A549 (cell line): ENCODE measurements at regions not wholly inside any gene's neighbourhood (a gene's known extent, or its start where the extent isn't known, plus 50 kb on each side); places are given as distances from the start of the nearest gene placed in this dataset.

Source experiments
- ATAC-seq, 2 experiments: fragments of 200-7000 bp in 1 of 2; fragments of >200 bp in 1 of 2; cut with Nextera tagmentation in 1 of 2; cut with Tn5 transposase in 1 of 2; 3 replicates each; pipeline versions ENCODE4 v1.8.0 to v1.9.1; 2018 to 2020; ENCODE audit warnings: mild to moderate bottlenecking in 1 of 2, moderate library complexity in 1 of 2
- CTCF ChIA-PET: fragments of 300-600 bp; sonication (Branson Sonifier 250); formaldehyde crosslinking; extraction: SDS; loops from one replicate; lab custom pipeline; 2021; ENCODE audit warnings: antibody characterized with exemption, inconsistent platforms; lab: Yijun Ruan, JAX
- POLR2A ChIA-PET: fragments of 350-600 bp; formaldehyde crosslinking; extraction: SDS; loops from one replicate; lab custom pipeline; 2021; ENCODE audit warnings: antibody characterized with exemption, inconsistent platforms; lab: Yijun Ruan, JAX
- DNase-seq, 2 experiments: peaks; one replicate each; pipeline versions ENCODE4 v3.0.0 to v3.0.0-alpha.2; 2011 to 2016; ENCODE audit warnings: low read depth in 1 of 2, low spot score in 1 of 2
- FAIRE-seq: peaks from 2 replicates; lab custom pipeline; 2011; peaks lifted over from hg19 to GRCh38; lab: Jason Lieb, UNC
- H3K27ac ChIP-seq, 2 experiments: fragments of >200 bp; sonication (Bioruptor Twin); formaldehyde crosslinking; 3 replicates each; pipeline ENCODE4 v1.5.1; 2016 to 2017
- H3K4me1 ChIP-seq: fragments of >200 bp; sonication (Bioruptor Twin); formaldehyde crosslinking; 3 replicates; pipeline ENCODE4 v1.6.1; 2016
- H3K4me2 ChIP-seq: fragments of >200 bp; sonication (Bioruptor Twin); formaldehyde crosslinking; 3 replicates; pipeline ENCODE4 v1.6.1; 2016
- H3K4me3 ChIP-seq: fragments of >200 bp; sonication (Bioruptor Twin); formaldehyde crosslinking; 3 replicates; pipeline ENCODE4 v1.5.1; 2016
- H3K9me3 ChIP-seq: fragments of >200 bp; sonication (Bioruptor Twin); formaldehyde crosslinking; 3 replicates; pipeline ENCODE4 v1.6.1; 2016
- ATOH8 ChIP-seq: fragments of 250-450 bp; sonication (Bioruptor Pico); IDR thresholded peaks from 2 replicates; pipeline ENCODE4 v1.5.0; 2020; ENCODE audit warnings: low read depth, mild to moderate bottlenecking, moderate library complexity
- BHLHE40 ChIP-seq: IDR thresholded peaks from 2 replicates; pipeline ENCODE4 v1.6.1; 2012; ENCODE audit warnings: low read depth, low read length, inconsistent platforms
- CBX2 ChIP-seq: fragments of 200-600 bp; sonication (generic); IDR thresholded peaks from 2 replicates; pipeline ENCODE4 v1.6.1; 2016; ENCODE audit warnings: low read depth, mild to moderate bottlenecking, borderline replicate concordance
- CBX8 ChIP-seq: fragments of 200-600 bp; sonication (generic); IDR thresholded peaks from 2 replicates; pipeline ENCODE4 v1.6.1; 2016
- CHD2 ChIP-seq: fragments of 150-350 bp; IDR thresholded peaks from 2 replicates; pipeline ENCODE4 v1.6.1; 2014; ENCODE audit warnings: low read length; ENCODE audit not compliant: partially characterized antibody
- CHD4 ChIP-seq: fragments of 200-600 bp; sonication (generic); IDR thresholded peaks from 2 replicates; pipeline ENCODE4 v1.6.1; 2016; ENCODE audit warnings: antibody characterized with exemption, mild to moderate bottlenecking, borderline replicate concordance
- ESRRA ChIP-seq: fragments of 150-350 bp; IDR thresholded peaks from 2 replicates; pipeline ENCODE4 v1.6.1; 2014; ENCODE audit warnings: mild to moderate bottlenecking, low read length, borderline replicate concordance
- FOSB ChIP-seq: fragments of 250-450 bp; sonication (Bioruptor Pico); IDR thresholded peaks from 2 replicates; pipeline ENCODE4 v1.5.0; 2020; ENCODE audit warnings: mild to moderate bottlenecking, moderate library complexity
- FOSL2 ChIP-seq, 2 experiments: fragments of 450-650 bp in 1 of 2; fragments of >200 bp in 1 of 2; sonication (Bioruptor Twin) in 1 of 2; formaldehyde crosslinking; IDR thresholded peaks; 2 replicates each; pipeline versions ENCODE4 v1.5.0 to v1.6.1; 2016 to 2020; ENCODE audit warnings: mild to moderate bottlenecking in 1 of 2, moderate library complexity in 1 of 2
- FOXS1 ChIP-seq: fragments of 250-450 bp; sonication (Bioruptor Pico); IDR thresholded peaks from 2 replicates; pipeline ENCODE4 v1.5.0; 2020; ENCODE audit warnings: mild to moderate bottlenecking, moderate library complexity
- HES2 ChIP-seq: fragments of >200 bp; sonication (Bioruptor Twin); formaldehyde crosslinking; IDR thresholded peaks from 2 replicates; pipeline ENCODE4 v1.6.1; 2016
- HOXA7 ChIP-seq: fragments of 250-450 bp; sonication (Bioruptor Pico); IDR thresholded peaks from 2 replicates; pipeline ENCODE4 v1.5.0; 2020; ENCODE audit warnings: mild to moderate bottlenecking, moderate library complexity
- HOXB13 ChIP-seq: fragments of 250-450 bp; sonication (Bioruptor Pico); IDR thresholded peaks from 2 replicates; pipeline ENCODE4 v1.5.0; 2020; ENCODE audit warnings: low read depth, mild to moderate bottlenecking, moderate library complexity
- JUNB ChIP-seq: fragments of >200 bp; sonication (Bioruptor Twin); formaldehyde crosslinking; IDR thresholded peaks from 2 replicates; pipeline ENCODE4 v1.6.1; 2016
- KDM1A ChIP-seq: fragments of 200-600 bp; sonication (generic); IDR thresholded peaks from 2 replicates; pipeline ENCODE4 v1.6.1; 2016; ENCODE audit warnings: low read depth, mild to moderate bottlenecking
- KDM5A ChIP-seq: fragments of 200-600 bp; sonication (generic); IDR thresholded peaks from 2 replicates; pipeline ENCODE4 v1.6.1; 2016; ENCODE audit warnings: antibody characterized with exemption, mild to moderate bottlenecking
- PHF8 ChIP-seq: fragments of 200-600 bp; sonication (generic); IDR thresholded peaks from 2 replicates; pipeline ENCODE4 v1.6.1; 2016; ENCODE audit warnings: low read depth, mild to moderate bottlenecking, antibody characterized with exemption, moderate library complexity, borderline replicate concordance
- POLR2AphosphoS2 ChIP-seq: conservative IDR thresholded peaks from 2 replicates; pipeline ENCODE4 v1.6.1; 2012; ENCODE audit warnings: low read length, improper control_type of control experiment, inconsistent platforms
- RFX5 ChIP-seq: fragments of 450-650 bp; IDR thresholded peaks from 2 replicates; pipeline ENCODE4 v1.7.1; 2014; ENCODE audit warnings: antibody characterized with exemption, mild to moderate bottlenecking, moderate library complexity
- RNF2 ChIP-seq: fragments of 200-600 bp; sonication (generic); IDR thresholded peaks from 2 replicates; pipeline ENCODE4 v1.6.1; 2016; ENCODE audit warnings: low read depth, mild to moderate bottlenecking, antibody characterized with exemption, moderate library complexity, borderline replicate concordance
- SMC3 ChIP-seq: fragments of >200 bp; sonication (Bioruptor Twin); formaldehyde crosslinking; IDR thresholded peaks from 3 replicates; pipeline ENCODE4 v1.6.1; 2018; ENCODE audit warnings: inconsistent platforms
- SREBF2 ChIP-seq: fragments of 450-650 bp; IDR thresholded peaks from 2 replicates; pipeline ENCODE4 v1.6.1; 2014; ENCODE audit warnings: mild to moderate bottlenecking, moderate library complexity
- ZC3H11A ChIP-seq: fragments of 450-650 bp; IDR thresholded peaks from 2 replicates; pipeline ENCODE4 v1.6.1; 2014; ENCODE audit warnings: antibody characterized with exemption, mild to moderate bottlenecking
- ZFP36 ChIP-seq: fragments of 450-650 bp; IDR thresholded peaks from 2 replicates; pipeline ENCODE4 v1.6.1; 2014; ENCODE audit warnings: borderline replicate concordance; ENCODE audit not compliant: partially characterized antibody
- ZNF302 ChIP-seq: fragments of 250-450 bp; sonication (Bioruptor Pico); IDR thresholded peaks from 2 replicates; pipeline ENCODE4 v1.9.0; 2021; ENCODE audit warnings: inconsistent platforms, mild to moderate bottlenecking, moderate library complexity
- WGBS: methylation state at CpG from one replicate; pipeline ENCODE4 v1.1.6; 2017; ENCODE audit errors: missing lambda C conversion rate; 5-methylcytosine and 5-hydroxymethylcytosine counted together
- TF ChIP-seq, protein P1 (sequence below): fragments of 250-450 bp; sonication (Bioruptor Pico); IDR thresholded peaks from 2 replicates; pipeline ENCODE4 v1.5.0; 2021; ENCODE audit warnings: mild to moderate bottlenecking, moderate library complexity, borderline replicate concordance
- TF ChIP-seq, protein P2 (sequence below): fragments of >200 bp; sonication (Bioruptor Twin); formaldehyde crosslinking; IDR thresholded peaks from 3 replicates; pipeline ENCODE4 v1.5.1; 2016
- TF ChIP-seq, protein P3 (sequence below): fragments of 150-350 bp; IDR thresholded peaks from 2 replicates; pipeline ENCODE4 v1.6.1; 2014; ENCODE audit warnings: low read depth, mild to moderate bottlenecking, low read length
- TF ChIP-seq, protein P4 (sequence below): fragments of >200 bp; sonication (Bioruptor Twin); formaldehyde crosslinking; IDR thresholded peaks from 3 replicates; pipeline ENCODE4 v1.6.1; 2016
- TF ChIP-seq, protein P5 (sequence below): fragments of 450-650 bp; IDR thresholded peaks from 2 replicates; pipeline ENCODE4 v1.6.1; 2014; ENCODE audit warnings: antibody characterized with exemption

- TF ChIP-seq FOSL2 (IDR thresholded peaks at IDR 0.05) (no peak), FOSL2 (CRISPR knock-in tag; IDR thresholded peaks at IDR 0.05) (no peak), SREBF2 (no peak)
These were observed 61.4 kb upstream of the TRIO start (continued) for GRCh38 chr5:14081791-14082190.

GRCh38 chr5:14078716-14079115 is 64.4 kb upstream of the TRIO start:
- no peak for DNase-seq
- H3K9me3 ChIP-seq, result no peaks in the 10 kb centered on the region
- ATAC-seq, result no peak
- FAIRE-seq, result no peak
- H3K27ac ChIP-seq, result no peak overlapping the region
- no peaks in the 10 kb centered on the region for H3K4me1 ChIP-seq
- ChIA-PET CTCF (no interaction called here), POLR2A (no interaction called here)
- WGBS, result 93% methylated on average over 3 of the region's 3 CpGs
- TF ChIP-seq RFX5 (no peak), ATOH8 (CRISPR knock-in tag) (no peak), RNF2 (no peak), ZNF302 (CRISPR knock-in tag) (no peak), BHLHE40 (no peak), KDM5A (no peak), HOXA7 (CRISPR knock-in tag) (no peak), HOXB13 (no peak), CBX2 (no peak), CHD2 (no peak), ESRRA (no peak), HES2 (no peak), CHD4 (no peak), KDM1A (no peak), CBX8 (no peak)
- TF ChIP-seq, protein P1, sequence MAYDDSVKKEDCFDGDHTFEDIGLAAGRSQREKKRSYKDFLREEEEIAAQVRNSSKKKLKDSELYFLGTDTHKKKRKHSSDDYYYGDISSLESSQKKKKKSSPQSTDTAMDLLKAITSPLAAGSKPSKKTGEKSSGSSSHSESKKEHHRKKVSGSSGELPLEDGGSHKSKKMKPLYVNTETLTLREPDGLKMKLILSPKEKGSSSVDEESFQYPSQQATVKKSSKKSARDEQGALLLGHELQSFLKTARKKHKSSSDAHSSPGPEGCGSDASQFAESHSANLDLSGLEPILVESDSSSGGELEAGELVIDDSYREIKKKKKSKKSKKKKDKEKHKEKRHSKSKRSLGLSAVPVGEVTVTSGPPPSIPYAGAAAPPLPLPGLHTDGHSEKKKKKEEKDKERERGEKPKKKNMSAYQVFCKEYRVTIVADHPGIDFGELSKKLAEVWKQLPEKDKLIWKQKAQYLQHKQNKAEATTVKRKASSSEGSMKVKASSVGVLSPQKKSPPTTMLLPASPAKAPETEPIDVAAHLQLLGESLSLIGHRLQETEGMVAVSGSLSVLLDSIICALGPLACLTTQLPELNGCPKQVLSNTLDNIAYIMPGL, result no peak
- TF ChIP-seq, protein P2, sequence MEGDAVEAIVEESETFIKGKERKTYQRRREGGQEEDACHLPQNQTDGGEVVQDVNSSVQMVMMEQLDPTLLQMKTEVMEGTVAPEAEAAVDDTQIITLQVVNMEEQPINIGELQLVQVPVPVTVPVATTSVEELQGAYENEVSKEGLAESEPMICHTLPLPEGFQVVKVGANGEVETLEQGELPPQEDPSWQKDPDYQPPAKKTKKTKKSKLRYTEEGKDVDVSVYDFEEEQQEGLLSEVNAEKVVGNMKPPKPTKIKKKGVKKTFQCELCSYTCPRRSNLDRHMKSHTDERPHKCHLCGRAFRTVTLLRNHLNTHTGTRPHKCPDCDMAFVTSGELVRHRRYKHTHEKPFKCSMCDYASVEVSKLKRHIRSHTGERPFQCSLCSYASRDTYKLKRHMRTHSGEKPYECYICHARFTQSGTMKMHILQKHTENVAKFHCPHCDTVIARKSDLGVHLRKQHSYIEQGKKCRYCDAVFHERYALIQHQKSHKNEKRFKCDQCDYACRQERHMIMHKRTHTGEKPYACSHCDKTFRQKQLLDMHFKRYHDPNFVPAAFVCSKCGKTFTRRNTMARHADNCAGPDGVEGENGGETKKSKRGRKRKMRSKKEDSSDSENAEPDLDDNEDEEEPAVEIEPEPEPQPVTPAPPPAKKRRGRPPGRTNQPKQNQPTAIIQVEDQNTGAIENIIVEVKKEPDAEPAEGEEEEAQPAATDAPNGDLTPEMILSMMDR, result no peak
- TF ChIP-seq, protein P3, sequence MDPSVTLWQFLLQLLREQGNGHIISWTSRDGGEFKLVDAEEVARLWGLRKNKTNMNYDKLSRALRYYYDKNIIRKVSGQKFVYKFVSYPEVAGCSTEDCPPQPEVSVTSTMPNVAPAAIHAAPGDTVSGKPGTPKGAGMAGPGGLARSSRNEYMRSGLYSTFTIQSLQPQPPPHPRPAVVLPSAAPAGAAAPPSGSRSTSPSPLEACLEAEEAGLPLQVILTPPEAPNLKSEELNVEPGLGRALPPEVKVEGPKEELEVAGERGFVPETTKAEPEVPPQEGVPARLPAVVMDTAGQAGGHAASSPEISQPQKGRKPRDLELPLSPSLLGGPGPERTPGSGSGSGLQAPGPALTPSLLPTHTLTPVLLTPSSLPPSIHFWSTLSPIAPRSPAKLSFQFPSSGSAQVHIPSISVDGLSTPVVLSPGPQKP, result no peak
- H3K4me2 ChIP-seq, result no peak overlapping the region
- H3K4me3 ChIP-seq, result no peak overlapping the region

GRCh38 chr5:14077501-14077900 is 65.6 kb upstream of the TRIO start:
- WGBS, result 92% methylated on average over 8 of the region's 8 CpGs
- no peak for ATAC-seq
- no peak for FAIRE-seq
- TF ChIP-seq, protein P4, sequence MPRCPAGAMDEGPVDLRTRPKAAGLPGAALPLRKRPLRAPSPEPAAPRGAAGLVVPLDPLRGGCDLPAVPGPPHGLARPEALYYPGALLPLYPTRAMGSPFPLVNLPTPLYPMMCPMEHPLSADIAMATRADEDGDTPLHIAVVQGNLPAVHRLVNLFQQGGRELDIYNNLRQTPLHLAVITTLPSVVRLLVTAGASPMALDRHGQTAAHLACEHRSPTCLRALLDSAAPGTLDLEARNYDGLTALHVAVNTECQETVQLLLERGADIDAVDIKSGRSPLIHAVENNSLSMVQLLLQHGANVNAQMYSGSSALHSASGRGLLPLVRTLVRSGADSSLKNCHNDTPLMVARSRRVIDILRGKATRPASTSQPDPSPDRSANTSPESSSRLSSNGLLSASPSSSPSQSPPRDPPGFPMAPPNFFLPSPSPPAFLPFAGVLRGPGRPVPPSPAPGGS, result no peak
- TF ChIP-seq FOSB (CRISPR knock-in tag) (no peak), BHLHE40 (no peak), POLR2AphosphoS2 (no peak), FOXS1 (no peak), ZC3H11A (no peak), JUNB (no peak), PHF8 (no peak), ZFP36 (no peak), SMC3 (no peak)
- TF ChIP-seq, protein P5, sequence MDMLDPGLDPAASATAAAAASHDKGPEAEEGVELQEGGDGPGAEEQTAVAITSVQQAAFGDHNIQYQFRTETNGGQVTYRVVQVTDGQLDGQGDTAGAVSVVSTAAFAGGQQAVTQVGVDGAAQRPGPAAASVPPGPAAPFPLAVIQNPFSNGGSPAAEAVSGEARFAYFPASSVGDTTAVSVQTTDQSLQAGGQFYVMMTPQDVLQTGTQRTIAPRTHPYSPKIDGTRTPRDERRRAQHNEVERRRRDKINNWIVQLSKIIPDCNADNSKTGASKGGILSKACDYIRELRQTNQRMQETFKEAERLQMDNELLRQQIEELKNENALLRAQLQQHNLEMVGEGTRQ, result no peak

More at GRCh38 chr5:14077501-14077900, 65.6 kb upstream of the TRIO start:
- CTCF ChIA-PET, result interaction anchor here (0.8 to 1.5 kb wide), 4 partner anchors 15 to 193 kb away, joined by 3 to 4 read pairs (median 3); no protein-coding TSS in a partner anchor
- POLR2A ChIA-PET, result no interaction called here
- H3K4me1 ChIP-seq, result no peaks in the 10 kb centered on the region
- H3K9me3 ChIP-seq, result no peaks in the 10 kb centered on the region
- no peak overlapping the region for H3K4me3 ChIP-seq
- H3K4me2 ChIP-seq, result no peak overlapping the region
- no peak for DNase-seq
- no peak overlapping the region for H3K27ac ChIP-seq
